ENCODE measurements at regions not wholly inside any gene's neighbourhood (a gene's known extent, or its start where the extent isn't known, plus 50 kb on each side); places are given as distances from the start of the nearest gene placed in this dataset.

DNA sequence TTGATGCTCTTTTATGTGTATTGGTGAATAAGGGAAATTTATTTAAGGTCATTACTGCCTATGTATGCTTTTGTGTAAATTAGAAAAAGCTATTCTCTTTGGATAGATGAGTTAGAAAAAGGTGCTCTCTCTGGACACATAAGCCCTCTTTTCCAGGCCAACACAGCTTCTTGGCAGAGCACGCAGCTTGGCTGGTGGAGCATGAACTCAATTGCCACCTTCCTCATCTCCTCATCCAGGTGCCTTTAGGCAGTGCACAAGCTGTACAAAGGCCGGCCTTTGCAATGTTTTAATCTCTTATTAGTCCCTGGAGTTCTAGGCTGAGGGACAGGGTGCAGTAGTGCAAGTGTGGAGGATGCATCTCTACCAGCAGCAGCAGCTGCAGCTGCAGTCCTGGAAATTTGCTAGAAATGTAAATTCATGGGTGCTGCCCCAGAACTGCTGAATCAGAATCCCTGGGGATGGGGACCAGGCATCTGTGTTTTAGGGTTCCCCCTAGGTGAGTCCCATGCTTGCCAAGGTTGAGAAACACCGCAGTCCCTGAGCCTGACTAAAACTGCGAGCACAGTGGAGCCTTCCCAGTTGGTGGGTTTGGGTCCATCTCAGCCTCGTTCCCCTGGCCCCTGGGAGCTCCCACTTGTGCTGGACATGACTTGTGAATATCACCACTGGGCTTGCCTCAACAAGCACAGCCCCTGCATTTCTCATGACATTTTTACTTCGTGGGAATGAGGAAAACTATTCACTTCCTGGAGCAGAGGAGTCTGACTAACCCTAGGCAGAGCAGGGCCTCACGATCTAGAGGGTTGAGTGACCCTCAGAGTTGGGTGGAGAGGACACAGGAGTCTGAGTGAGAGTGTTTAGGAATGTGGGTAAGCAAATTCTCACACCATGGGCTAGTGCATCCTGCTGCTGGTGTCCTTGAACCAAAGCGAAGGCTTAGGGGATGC, 272.3 kb downstream of the ZSWIM6 start:
- TF ChIP-seq SP1 (IDR thresholded peaks at IDR 0.05) (no peak), FOXM1 (IDR thresholded peaks at IDR 0.05; ENCODE audit: borderline replicate concordance) (no peak), L3MBTL2 (conservative IDR thresholded peaks at IDR 0.05) (no peak), ARNT (IDR thresholded peaks at IDR 0.05) (no peak), SUZ12 (IDR thresholded peaks at IDR 0.05) (no peak), ELF4 (IDR thresholded peaks at IDR 0.05) (no peak), CTBP1 (IDR thresholded peaks at IDR 0.05; ENCODE audit: borderline replicate concordance) (no peak), FOXA1 (IDR thresholded peaks at IDR 0.05) (no peak), NFRKB (IDR thresholded peaks at IDR 0.05) (no peak), HDGF (IDR thresholded peaks at IDR 0.05; ENCODE audit: borderline replicate concordance) (no peak), FOXK2 (IDR thresholded peaks at IDR 0.05) (no peak), ZNF384 (IDR thresholded peaks at IDR 0.05) (no peak), BHLHE40 (IDR thresholded peaks at IDR 0.05; ENCODE audit: borderline replicate concordance) (no peak)
- TF ChIP-seq, protein P1, sequence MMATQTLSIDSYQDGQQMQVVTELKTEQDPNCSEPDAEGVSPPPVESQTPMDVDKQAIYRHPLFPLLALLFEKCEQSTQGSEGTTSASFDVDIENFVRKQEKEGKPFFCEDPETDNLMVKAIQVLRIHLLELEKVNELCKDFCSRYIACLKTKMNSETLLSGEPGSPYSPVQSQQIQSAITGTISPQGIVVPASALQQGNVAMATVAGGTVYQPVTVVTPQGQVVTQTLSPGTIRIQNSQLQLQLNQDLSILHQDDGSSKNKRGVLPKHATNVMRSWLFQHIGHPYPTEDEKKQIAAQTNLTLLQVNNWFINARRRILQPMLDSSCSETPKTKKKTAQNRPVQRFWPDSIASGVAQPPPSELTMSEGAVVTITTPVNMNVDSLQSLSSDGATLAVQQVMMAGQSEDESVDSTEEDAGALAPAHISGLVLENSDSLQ (IDR thresholded peaks at IDR 0.05): no peak
